Sigmoid colon (tissue), 6 donors: ENCODE measurements at regions not wholly inside any gene's neighbourhood (a gene's known extent, or its start where the extent isn't known, plus 50 kb on each side); places are given as distances from the start of the nearest gene placed in this dataset.

Experiments used
- DNase-seq: peaks from one replicate; pipeline ENCODE4 v3.0.0-alpha.2; 2019
- H3K27ac ChIP-seq, 4 donors: fragments of 200-600 bp; sonication (generic); one replicate each; pipeline ENCODE4 v1.5.1; 2016 to 2019; ENCODE audit warnings: mild to moderate bottlenecking in 1 of 4
- H3K27me3 ChIP-seq, 3 donors: fragments of 200-600 bp; sonication (generic); one replicate each; pipeline ENCODE4 v1.5.1; 2019; ENCODE audit warnings: mild to moderate bottlenecking in 1 of 3
- H3K36me3 ChIP-seq, 4 donors: fragments of 200-600 bp; sonication (generic); one replicate each; pipeline ENCODE4 v1.5.1; 2016 to 2019
- H3K4me1 ChIP-seq, 4 donors: fragments of 200-600 bp; sonication (generic); one replicate each; pipeline ENCODE4 v1.5.1; 2017 to 2019
- H3K4me3 ChIP-seq, 4 donors: fragments of 200-600 bp; sonication (generic); one replicate each; pipeline ENCODE4 v1.5.1; 2017 to 2019; ENCODE audit warnings: mild to moderate bottlenecking in 2 of 4, moderate library complexity in 1 of 4
- H3K9me3 ChIP-seq, 4 donors: fragments of 200-600 bp in 3 of 4; sonication (generic) in 3 of 4; one replicate each; pipeline versions ENCODE4 v1.5.1 to v1.6.1; 2013 to 2019
- EP300 ChIP-seq, 4 donors: sonication (generic); formaldehyde crosslinking; IDR thresholded peaks; one replicate each; pipeline ENCODE4 v1.6.1; 2017; ENCODE audit warnings: antibody characterized with exemption in 4 of 4
- POLR2A ChIP-seq, 2 donors: fragments of 450-650 bp; IDR thresholded peaks; one replicate each; pipeline ENCODE4 v1.6.1; 2016; ENCODE audit warnings: antibody characterized with exemption in 2 of 2, mild to moderate bottlenecking in 2 of 2, moderate library complexity in 2 of 2
- POLR2AphosphoS5 ChIP-seq, 4 donors: sonication (generic); formaldehyde crosslinking; IDR thresholded peaks; one replicate each; pipeline ENCODE4 v1.6.1; 2017; ENCODE audit warnings: antibody characterized with exemption in 4 of 4
- WGBS, 2 donors: extraction: QIAGEN DNeasy Blood & Tissue Kit; methylation state at CpG; one replicate each; pipeline ENCODE4 v1.1.7; 2013; 5-methylcytosine and 5-hydroxymethylcytosine counted together
- intact Hi-C: fragments of 100-400 bp; cut with DNase I; formaldehyde crosslinking; loops from one replicate; pipeline ENCODE4 v1.15.1; 2023
- TF ChIP-seq, protein P1 (sequence below), 4 experiments: fragments of 450-650 bp in 3 of 4; fragments of 200-600 bp in 1 of 4; IDR thresholded peaks; one replicate each; pipeline ENCODE4 v1.5.1; 2016 to 2019; ENCODE audit warnings: antibody characterized with exemption in 4 of 4, mild to moderate bottlenecking in 3 of 4, moderate library complexity in 2 of 4
- donor health status: healthy with polysubstance abuse.
- donor health status: healthy.

DNA sequence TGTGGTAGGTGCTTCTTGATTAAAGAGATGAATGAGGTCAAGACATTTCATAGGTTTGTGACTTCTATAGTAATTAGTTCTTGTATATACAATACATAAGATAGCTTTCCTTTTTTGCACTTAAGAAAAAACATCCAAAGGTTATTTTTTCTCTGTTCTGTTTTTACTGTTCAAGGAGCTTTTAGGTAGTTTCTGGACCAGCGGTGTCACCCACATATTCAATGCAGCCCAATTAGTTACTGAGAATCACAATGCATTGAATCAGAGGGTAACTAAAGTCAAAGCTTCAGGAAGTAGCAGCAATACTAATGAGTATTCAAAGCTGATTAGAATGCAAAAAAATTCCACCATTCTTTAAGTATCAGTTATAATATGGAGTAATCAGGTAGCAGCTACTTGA is 211.6 kb downstream of the SH2D1A start:
- Histone ChIP-seq H3K4me1 (no peaks in the 10 kb centered on the region), H3K9me3 (no peaks in the 10 kb centered on the region), H3K36me3 (no peaks in the 10 kb centered on the region), H3K27ac (no peak overlapping the region), H3K4me3 (no peak overlapping the region), H3K27me3 (no peaks in the 10 kb centered on the region)
- intact Hi-C loops: no loop called here
- DNase-seq: no peak
- WGBS, 2 donors: 86 to 97% methylated on average over 1 of the region's 1 CpG
- TF ChIP-seq POLR2AphosphoS5 (IDR thresholded peaks at IDR 0.05): no peak
- TF ChIP-seq, protein P1, sequence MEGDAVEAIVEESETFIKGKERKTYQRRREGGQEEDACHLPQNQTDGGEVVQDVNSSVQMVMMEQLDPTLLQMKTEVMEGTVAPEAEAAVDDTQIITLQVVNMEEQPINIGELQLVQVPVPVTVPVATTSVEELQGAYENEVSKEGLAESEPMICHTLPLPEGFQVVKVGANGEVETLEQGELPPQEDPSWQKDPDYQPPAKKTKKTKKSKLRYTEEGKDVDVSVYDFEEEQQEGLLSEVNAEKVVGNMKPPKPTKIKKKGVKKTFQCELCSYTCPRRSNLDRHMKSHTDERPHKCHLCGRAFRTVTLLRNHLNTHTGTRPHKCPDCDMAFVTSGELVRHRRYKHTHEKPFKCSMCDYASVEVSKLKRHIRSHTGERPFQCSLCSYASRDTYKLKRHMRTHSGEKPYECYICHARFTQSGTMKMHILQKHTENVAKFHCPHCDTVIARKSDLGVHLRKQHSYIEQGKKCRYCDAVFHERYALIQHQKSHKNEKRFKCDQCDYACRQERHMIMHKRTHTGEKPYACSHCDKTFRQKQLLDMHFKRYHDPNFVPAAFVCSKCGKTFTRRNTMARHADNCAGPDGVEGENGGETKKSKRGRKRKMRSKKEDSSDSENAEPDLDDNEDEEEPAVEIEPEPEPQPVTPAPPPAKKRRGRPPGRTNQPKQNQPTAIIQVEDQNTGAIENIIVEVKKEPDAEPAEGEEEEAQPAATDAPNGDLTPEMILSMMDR (IDR thresholded peaks at IDR 0.05): no peak
- no peak for TF ChIP-seq EP300 (IDR thresholded peaks at IDR 0.05)
- TF ChIP-seq POLR2A (IDR thresholded peaks at IDR 0.05): no peak

DNA sequence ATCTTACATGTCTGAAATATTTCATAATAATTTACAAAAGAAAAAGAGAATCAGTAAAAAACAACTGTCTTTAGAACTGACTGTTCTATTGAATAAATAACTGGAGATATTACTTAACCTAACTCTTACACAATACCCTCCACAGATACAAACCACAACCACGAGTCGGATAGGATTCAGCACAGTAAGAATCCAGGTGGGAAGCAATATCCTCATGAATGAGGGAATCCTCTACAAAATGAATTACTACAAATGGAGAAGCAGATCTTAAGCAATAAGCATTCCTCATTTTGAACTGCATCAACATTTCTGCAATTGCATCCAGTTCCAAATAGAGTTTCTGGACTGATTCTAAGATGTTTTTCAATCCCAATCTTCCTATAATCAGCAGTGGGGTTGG is 227.1 kb downstream of the SH2D1A start:
- TF ChIP-seq POLR2A (IDR thresholded peaks at IDR 0.05): no peak
- no peak for TF ChIP-seq EP300 (IDR thresholded peaks at IDR 0.05)
- TF ChIP-seq POLR2AphosphoS5 (IDR thresholded peaks at IDR 0.05): no peak
- TF ChIP-seq, protein P1 (IDR thresholded peaks at IDR 0.05): no peak
- intact Hi-C loops: no loop called here
- H3K27me3 ChIP-seq: no peaks in the 10 kb centered on the region
- no peaks in the 10 kb centered on the region for H3K4me1 ChIP-seq
- WGBS, 2 donors: 58 to 71% methylated on average over 2 of the region's 2 CpGs
- H3K9me3 ChIP-seq: no peaks in the 10 kb centered on the region
- H3K36me3 ChIP-seq: no peaks in the 10 kb centered on the region
- H3K4me3 ChIP-seq: no peak overlapping the region
- no peak for DNase-seq
- no peak overlapping the region for H3K27ac ChIP-seq

DNA sequence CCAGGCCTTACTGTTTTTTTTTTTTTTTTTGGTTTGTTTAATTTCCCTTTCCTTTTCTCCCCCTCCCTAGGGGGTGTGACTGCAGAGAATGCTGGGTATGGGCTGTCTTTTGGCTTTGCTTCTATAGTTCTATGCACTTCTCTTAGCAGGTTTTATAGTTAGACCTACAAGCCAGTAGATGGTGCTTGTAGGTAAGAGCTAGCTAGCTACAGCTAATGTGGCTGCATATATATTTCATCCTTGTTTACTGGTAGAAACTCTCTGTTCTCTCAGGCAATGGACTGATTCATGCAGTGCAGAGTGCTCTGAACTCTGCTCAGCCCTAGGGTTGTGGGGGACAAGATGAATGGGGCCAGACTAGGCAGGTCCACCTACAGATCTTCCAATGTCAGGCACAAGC is 246.4 kb downstream of the SH2D1A start:
- Histone ChIP-seq H3K4me3 (no peak overlapping the region), H3K9me3 (no peaks in the 10 kb centered on the region), H3K27me3 (no peaks in the 10 kb centered on the region), H3K4me1 (no peaks in the 10 kb centered on the region), H3K36me3 (no peaks in the 10 kb centered on the region), H3K27ac (no peak overlapping the region)
- TF ChIP-seq, protein P1 (IDR thresholded peaks at IDR 0.05): no peak
- TF ChIP-seq EP300 (IDR thresholded peaks at IDR 0.05) (no peak), POLR2A (IDR thresholded peaks at IDR 0.05) (no peak), POLR2AphosphoS5 (IDR thresholded peaks at IDR 0.05) (no peak)
- intact Hi-C loops: no loop called here
- no peak for DNase-seq

DNA sequence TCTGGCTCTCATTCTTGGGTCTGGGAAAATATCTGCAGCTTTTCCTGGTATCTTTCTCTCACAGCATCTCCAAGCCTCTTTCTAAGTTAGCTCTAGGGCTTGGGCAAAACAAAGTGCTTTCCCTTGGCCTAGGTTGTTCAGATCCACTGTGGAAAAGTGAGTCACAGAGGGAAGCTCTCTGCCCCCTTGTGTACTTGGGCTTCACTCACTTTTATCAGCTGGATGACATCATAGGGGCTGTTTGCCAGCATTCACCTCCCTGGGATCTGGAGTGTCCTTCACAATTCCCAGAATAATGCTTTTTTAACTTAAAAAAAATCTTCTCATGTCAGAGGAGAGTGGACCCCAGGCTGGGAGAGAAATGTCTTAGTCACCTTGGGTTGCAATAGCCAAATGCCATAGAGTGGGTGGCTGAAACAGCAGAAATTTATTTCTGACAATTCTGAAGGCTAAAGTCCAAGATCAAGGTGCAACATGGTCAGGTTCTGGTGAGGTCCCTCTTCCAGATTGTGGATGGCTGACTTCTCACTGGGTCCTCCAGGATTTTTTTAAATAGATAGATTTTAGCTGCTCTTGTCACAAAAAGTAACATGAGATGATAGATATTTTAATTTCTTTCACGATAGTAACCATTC is 247.8 kb downstream of the SH2D1A start:
- intact Hi-C loops: no loop called here
- Histone ChIP-seq H3K9me3 (no peaks in the 10 kb centered on the region), H3K4me1 (no peaks in the 10 kb centered on the region), H3K27ac (no peak overlapping the region), H3K4me3 (no peak overlapping the region), H3K36me3 (no peaks in the 10 kb centered on the region), H3K27me3 (no peaks in the 10 kb centered on the region)
- no peak for DNase-seq
- 63 to 80% methylated on average over 1 of the region's 1 CpG for WGBS, 2 donors
- TF ChIP-seq POLR2AphosphoS5 (IDR thresholded peaks at IDR 0.05) (no peak), POLR2A (IDR thresholded peaks at IDR 0.05) (no peak), EP300 (IDR thresholded peaks at IDR 0.05) (no peak)
- TF ChIP-seq, protein P1 (IDR thresholded peaks at IDR 0.05): no peak

DNA sequence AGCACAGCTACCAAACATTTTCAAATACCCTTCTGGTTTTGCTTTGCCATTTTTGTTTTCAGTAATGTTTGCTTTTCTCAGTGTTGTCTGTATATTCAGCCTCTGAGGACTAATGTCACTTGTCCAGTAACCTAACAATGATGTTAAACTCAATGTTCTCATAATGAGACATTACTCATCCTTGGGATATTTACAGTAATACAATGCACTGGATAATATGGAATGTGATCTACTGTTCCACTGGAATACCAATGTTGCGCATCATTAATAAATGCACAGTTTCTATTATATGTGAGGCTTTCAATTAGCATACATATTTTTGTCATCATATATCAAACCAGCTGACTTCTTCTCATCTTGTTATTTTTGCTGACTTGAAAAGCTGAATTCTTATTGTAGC is 259.1 kb downstream of the SH2D1A start:
- Histone ChIP-seq H3K4me1 (no peaks in the 10 kb centered on the region), H3K36me3 (no peaks in the 10 kb centered on the region), H3K27me3 (no peaks in the 10 kb centered on the region), H3K4me3 (no peak overlapping the region), H3K27ac (no peak overlapping the region), H3K9me3 (no peaks in the 10 kb centered on the region)
- intact Hi-C loops: no loop called here
- WGBS, 2 donors: 100% methylated on average over 1 of the region's 1 CpG
- no peak for DNase-seq
- TF ChIP-seq, protein P1 (IDR thresholded peaks at IDR 0.05): no peak
- no peak for TF ChIP-seq POLR2AphosphoS5 (IDR thresholded peaks at IDR 0.05)
- no peak for TF ChIP-seq POLR2A (IDR thresholded peaks at IDR 0.05)
- TF ChIP-seq EP300 (IDR thresholded peaks at IDR 0.05): no peak
